ENCODE measurements at regions not wholly inside any gene's neighbourhood (a gene's known extent, or its start where the extent isn't known, plus 50 kb on each side); places are given as distances from the start of the nearest gene placed in this dataset.

GRCh38 chr6:8947900-8948299 is 512.6 kb upstream of the SLC35B3 start:
- in situ Hi-C loops (cut with HindIII; ENCODE audit: low pct_unique_long_range_greater_than_20kb, low sequenced_read_pairs) (no loop called here), intact Hi-C loops (cut with micrococcal nuclease; ENCODE audit: unreplicated experiment) (no loop called here)
- no peaks in the 10 kb centered on the region for H3K27me3 ChIP-seq (ENCODE audit: control insufficient read depth, insufficient read depth, low read length)
- CTCF ChIA-PET = no interaction called here
- TF ChIP-seq TCF7L2 (IDR thresholded peaks at IDR 0.05; ENCODE audit: low read depth, low read length) (no peak), SIN3A (IDR thresholded peaks at IDR 0.05; ENCODE audit: borderline replicate concordance, insufficient read depth, low read depth, low read length) (no peak), POLR2AphosphoS5 (IDR thresholded peaks at IDR 0.05; ENCODE audit: low read depth, low read length) (no peak), CTCF (IDR thresholded peaks at IDR 0.05) (no peak)
- TF ChIP-seq, protein P1, sequence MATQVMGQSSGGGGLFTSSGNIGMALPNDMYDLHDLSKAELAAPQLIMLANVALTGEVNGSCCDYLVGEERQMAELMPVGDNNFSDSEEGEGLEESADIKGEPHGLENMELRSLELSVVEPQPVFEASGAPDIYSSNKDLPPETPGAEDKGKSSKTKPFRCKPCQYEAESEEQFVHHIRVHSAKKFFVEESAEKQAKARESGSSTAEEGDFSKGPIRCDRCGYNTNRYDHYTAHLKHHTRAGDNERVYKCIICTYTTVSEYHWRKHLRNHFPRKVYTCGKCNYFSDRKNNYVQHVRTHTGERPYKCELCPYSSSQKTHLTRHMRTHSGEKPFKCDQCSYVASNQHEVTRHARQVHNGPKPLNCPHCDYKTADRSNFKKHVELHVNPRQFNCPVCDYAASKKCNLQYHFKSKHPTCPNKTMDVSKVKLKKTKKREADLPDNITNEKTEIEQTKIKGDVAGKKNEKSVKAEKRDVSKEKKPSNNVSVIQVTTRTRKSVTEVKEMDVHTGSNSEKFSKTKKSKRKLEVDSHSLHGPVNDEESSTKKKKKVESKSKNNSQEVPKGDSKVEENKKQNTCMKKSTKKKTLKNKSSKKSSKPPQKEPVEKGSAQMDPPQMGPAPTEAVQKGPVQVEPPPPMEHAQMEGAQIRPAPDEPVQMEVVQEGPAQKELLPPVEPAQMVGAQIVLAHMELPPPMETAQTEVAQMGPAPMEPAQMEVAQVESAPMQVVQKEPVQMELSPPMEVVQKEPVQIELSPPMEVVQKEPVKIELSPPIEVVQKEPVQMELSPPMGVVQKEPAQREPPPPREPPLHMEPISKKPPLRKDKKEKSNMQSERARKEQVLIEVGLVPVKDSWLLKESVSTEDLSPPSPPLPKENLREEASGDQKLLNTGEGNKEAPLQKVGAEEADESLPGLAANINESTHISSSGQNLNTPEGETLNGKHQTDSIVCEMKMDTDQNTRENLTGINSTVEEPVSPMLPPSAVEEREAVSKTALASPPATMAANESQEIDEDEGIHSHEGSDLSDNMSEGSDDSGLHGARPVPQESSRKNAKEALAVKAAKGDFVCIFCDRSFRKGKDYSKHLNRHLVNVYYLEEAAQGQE (IDR thresholded peaks at IDR 0.05; ENCODE audit: insufficient read depth in 1 of 2, low read depth in 2 of 2, low read length in 1 of 2) = no peak
- H3K4me3 ChIP-seq (ENCODE audit: low read depth in 2 of 2, low read length in 2 of 2) = no peak overlapping the region
- H3K9me3 ChIP-seq (ENCODE audit: control insufficient read depth, insufficient read depth, low read depth, low read length) = no peaks in the 10 kb centered on the region
- no peaks in the 10 kb centered on the region for H3K36me3 ChIP-seq (ENCODE audit: control insufficient read depth, insufficient read depth, low read length)
- H3K4me1 ChIP-seq (ENCODE audit: control insufficient read depth, insufficient read depth, low read length) = no peaks in the 10 kb centered on the region
- POLR2A ChIA-PET = no interaction called here
- ATAC-seq (no peak), DNase-seq (ENCODE audit: low read depth, low spot score) (no peak)
- BruUV-seq (replicated peaks) = no TSS peak
- no peak overlapping the region for H3K27ac ChIP-seq (ENCODE audit: low read length)

GRCh38 chr6:8944548-8944947 is 509.2 kb upstream of the SLC35B3 start:
- Histone ChIP-seq H3K9me3 (ENCODE audit: control insufficient read depth, insufficient read depth, low read depth, low read length) (no peaks in the 10 kb centered on the region), H3K27ac (ENCODE audit: low read length) (no peak overlapping the region), H3K27me3 (ENCODE audit: control insufficient read depth, insufficient read depth, low read length) (no peaks in the 10 kb centered on the region), H3K36me3 (ENCODE audit: control insufficient read depth, insufficient read depth, low read length) (no peaks in the 10 kb centered on the region), H3K4me1 (ENCODE audit: control insufficient read depth, insufficient read depth, low read length) (peaks cover 10% of the 10 kb centered on the region; the same call in 1 of the 2 replicates), H3K4me3 (ENCODE audit: low read depth in 2 of 2, low read length in 2 of 2) (no peak overlapping the region)
- in situ Hi-C loops (cut with HindIII; ENCODE audit: low pct_unique_long_range_greater_than_20kb, low sequenced_read_pairs) (no loop called here), intact Hi-C loops (cut with micrococcal nuclease; ENCODE audit: unreplicated experiment) (no loop called here)
- TF ChIP-seq TCF7L2 (IDR thresholded peaks at IDR 0.05; ENCODE audit: low read depth, low read length) = no peak
- no peak for TF ChIP-seq SIN3A (IDR thresholded peaks at IDR 0.05; ENCODE audit: borderline replicate concordance, insufficient read depth, low read depth, low read length)
- no peak for TF ChIP-seq CTCF (IDR thresholded peaks at IDR 0.05)
- TF ChIP-seq, protein P1 (IDR thresholded peaks at IDR 0.05; ENCODE audit: insufficient read depth in 1 of 2, low read depth in 2 of 2, low read length in 1 of 2) = no peak
- TF ChIP-seq POLR2AphosphoS5 (IDR thresholded peaks at IDR 0.05; ENCODE audit: low read depth, low read length) = no peak
- CTCF ChIA-PET = no interaction called here
- BruUV-seq (replicated peaks) = no TSS peak
- DNase-seq (ENCODE audit: low read depth, low spot score) (no peak), ATAC-seq (no peak)
- POLR2A ChIA-PET = no interaction called here

All from Panc1 (cell line).